Adrenal gland (tissue), 9 donors: ENCODE measurements at regions not wholly inside any gene's neighbourhood (a gene's known extent, or its start where the extent isn't known, plus 50 kb on each side); places are given as distances from the start of the nearest gene placed in this dataset.

Experiments used
- DNase-seq, 7 donors: peaks; one replicate each; pipeline ENCODE4 v3.0.0-alpha.2; 2019 to 2020
- H3K27ac ChIP-seq, 5 donors: fragments of 200-600 bp; sonication (generic) in 4 of 5; 1 replicate in 3 of 5; 2 replicates in 2 of 5; pipeline versions ENCODE4 v1.5.1 to v1.8.0; 2016 to 2020; ENCODE audit warnings: mild to moderate bottlenecking in 1 of 5
- H3K27me3 ChIP-seq: fragments of 200-600 bp; 2 replicates; pipeline ENCODE4 v1.8.0; 2021
- H3K36me3 ChIP-seq, 2 donors: fragments of 200-600 bp; replicated peaks in 1 of 2; 1 replicate in 1 of 2; 2 replicates in 1 of 2; pipeline versions ENCODE4 v1.5.1 to v1.8.0; 2018 to 2022
- H3K4me1 ChIP-seq, 2 donors: fragments of 200-600 bp; replicated peaks in 1 of 2; 1 replicate in 1 of 2; 2 replicates in 1 of 2; pipeline versions ENCODE4 v1.5.1 to v1.8.0; 2018 to 2021
- H3K4me3 ChIP-seq, 4 donors: fragments of 200-600 bp; sonication (generic) in 3 of 4; one replicate each; pipeline ENCODE4 v1.5.1; 2016 to 2018
- H3K9me3 ChIP-seq, 3 donors: fragments of 200-600 bp; sonication (generic) in 1 of 3; replicated peaks in 1 of 3; 1 replicate in 2 of 3; 2 replicates in 1 of 3; pipeline versions ENCODE4 v1.5.1 to v1.8.0; 2016 to 2021
- POLR2A ChIP-seq, 2 donors: fragments of 450-650 bp; IDR thresholded peaks; one replicate each; pipeline ENCODE4 v1.6.1; 2017; ENCODE audit warnings: antibody characterized with exemption in 2 of 2, mild to moderate bottlenecking in 2 of 2, moderate library complexity in 1 of 2
- WGBS, 4 donors: extraction: QIAGEN DNeasy Blood & Tissue Kit in 2 of 4; methylation state at CpG; one replicate each; pipeline versions ENCODE4 v1.1.5 to v1.1.7; 2013 to 2017; 5-methylcytosine and 5-hydroxymethylcytosine counted together
- intact Hi-C, 2 donors: fragments of 100-400 bp; cut with DNase I; formaldehyde crosslinking; loops; one replicate each; pipeline versions ENCODE4 v1.14.1 to v1.15.0; 2022 to 2023
- TF ChIP-seq, protein P1 (sequence below), 6 experiments: fragments of 450-650 bp in 4 of 6; fragments of 200-600 bp in 2 of 6; sonication (generic) in 1 of 6; IDR thresholded peaks; 1 replicate in 5 of 6; 2 replicates in 1 of 6; pipeline versions ENCODE4 v1.5.1 to v1.8.0; 2016 to 2021; ENCODE audit warnings: antibody characterized with exemption in 6 of 6, mild to moderate bottlenecking in 2 of 6, moderate library complexity in 1 of 6
- donor health status: healthy with polysubstance abuse.
- donor health status: Bipolar disorder and iron deficiency.
- donor health status: DM: yes; HTN: yes; CAD: no.
- donor health status: DM: no; HTN: no; CAD: no.
- donor health status: DM: no; HTN: no; CAD: no.

DNA sequence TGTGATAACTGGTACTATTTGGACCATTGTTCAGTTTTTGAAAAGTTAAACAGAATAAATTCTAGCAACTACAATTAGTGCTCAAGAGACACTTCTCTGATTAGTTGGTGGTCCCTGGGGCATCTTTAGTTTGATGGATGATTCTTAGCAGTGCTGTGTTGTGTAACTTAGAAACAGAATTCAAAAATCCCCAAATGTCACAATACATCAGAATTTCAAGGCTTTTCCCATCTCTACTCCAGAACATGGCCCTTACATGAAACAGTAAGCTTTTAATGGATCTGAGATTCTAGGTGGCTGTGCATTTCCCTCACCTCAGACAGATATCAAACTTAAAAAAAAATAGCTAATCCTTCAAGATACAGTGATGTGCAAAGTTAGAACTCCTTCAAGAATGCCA lies 104.4 kb upstream of the CXCL13 start:
- Histone ChIP-seq H3K9me3 (no peaks in the 10 kb centered on the region), H3K27ac (no peak overlapping the region), H3K27me3 (no peaks in the 10 kb centered on the region), H3K4me3 (no peak overlapping the region), H3K36me3 (no peaks in the 10 kb centered on the region), H3K4me1 (no peaks in the 10 kb centered on the region)
- TF ChIP-seq, protein P1, sequence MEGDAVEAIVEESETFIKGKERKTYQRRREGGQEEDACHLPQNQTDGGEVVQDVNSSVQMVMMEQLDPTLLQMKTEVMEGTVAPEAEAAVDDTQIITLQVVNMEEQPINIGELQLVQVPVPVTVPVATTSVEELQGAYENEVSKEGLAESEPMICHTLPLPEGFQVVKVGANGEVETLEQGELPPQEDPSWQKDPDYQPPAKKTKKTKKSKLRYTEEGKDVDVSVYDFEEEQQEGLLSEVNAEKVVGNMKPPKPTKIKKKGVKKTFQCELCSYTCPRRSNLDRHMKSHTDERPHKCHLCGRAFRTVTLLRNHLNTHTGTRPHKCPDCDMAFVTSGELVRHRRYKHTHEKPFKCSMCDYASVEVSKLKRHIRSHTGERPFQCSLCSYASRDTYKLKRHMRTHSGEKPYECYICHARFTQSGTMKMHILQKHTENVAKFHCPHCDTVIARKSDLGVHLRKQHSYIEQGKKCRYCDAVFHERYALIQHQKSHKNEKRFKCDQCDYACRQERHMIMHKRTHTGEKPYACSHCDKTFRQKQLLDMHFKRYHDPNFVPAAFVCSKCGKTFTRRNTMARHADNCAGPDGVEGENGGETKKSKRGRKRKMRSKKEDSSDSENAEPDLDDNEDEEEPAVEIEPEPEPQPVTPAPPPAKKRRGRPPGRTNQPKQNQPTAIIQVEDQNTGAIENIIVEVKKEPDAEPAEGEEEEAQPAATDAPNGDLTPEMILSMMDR (IDR thresholded peaks at IDR 0.05), result no peak
- no peak for TF ChIP-seq POLR2A (IDR thresholded peaks at IDR 0.05)
- no peak for DNase-seq
- intact Hi-C loops, result no loop called here

GRCh38 chr4:77501851-77502250 lies 103.8 kb upstream of the CXCL13 start:
- 32 to 43% (median 39%) methylated on average over 1 to 2 of the region's 2 CpGs for WGBS, 4 donors
- Histone ChIP-seq H3K4me1 (no peaks in the 10 kb centered on the region), H3K4me3 (no peak overlapping the region), H3K9me3 (no peaks in the 10 kb centered on the region), H3K36me3 (no peaks in the 10 kb centered on the region), H3K27me3 (no peaks in the 10 kb centered on the region), H3K27ac (no peak overlapping the region)
- no peak for DNase-seq
- TF ChIP-seq POLR2A (IDR thresholded peaks at IDR 0.05), result no peak
- TF ChIP-seq, protein P1 (IDR thresholded peaks at IDR 0.05), result no peak
- intact Hi-C loops, result no loop called here

DNA sequence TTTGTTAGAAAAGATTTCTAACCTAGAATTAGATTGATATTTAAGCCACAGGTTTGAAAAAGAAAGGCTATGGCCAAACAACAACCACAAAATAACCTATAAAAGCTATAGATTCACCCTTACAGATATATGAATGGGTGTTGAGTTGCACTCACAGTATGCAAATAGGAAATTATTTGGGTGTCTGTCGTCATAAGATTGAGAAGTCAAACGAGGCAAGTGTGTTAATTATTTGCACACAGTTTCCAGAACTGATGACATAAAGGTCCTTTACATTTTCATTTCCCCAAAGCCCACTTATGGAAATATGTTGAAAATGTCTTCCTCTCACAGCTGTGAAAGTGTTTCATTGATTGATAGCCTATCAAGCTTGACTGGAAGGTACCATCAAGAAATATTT lies 101.2 kb upstream of the CXCL13 start:
- H3K36me3 ChIP-seq, result no peaks in the 10 kb centered on the region
- H3K9me3 ChIP-seq, result no peaks in the 10 kb centered on the region
- intact Hi-C loops, result no loop called here
- whole genome bisulfite sequencing, 4 donors, result 44 to 58% (median 51%) methylated on average over 2 of the region's 2 CpGs
- TF ChIP-seq, protein P1 (IDR thresholded peaks at IDR 0.05), result no peak
- TF ChIP-seq POLR2A (IDR thresholded peaks at IDR 0.05), result no peak
- no peaks in the 10 kb centered on the region for H3K4me1 ChIP-seq
- no peak overlapping the region for H3K27ac ChIP-seq
- DNase-seq, result no peak
- no peak overlapping the region for H3K4me3 ChIP-seq
- no peaks in the 10 kb centered on the region for H3K27me3 ChIP-seq

GRCh38 chr4:77505275-77505957 lies 100.2 kb upstream of the CXCL13 start:
- no peak for DNase-seq
- Histone ChIP-seq H3K9me3 (no peaks in the 10 kb centered on the region), H3K4me3 (no peak overlapping the region), H3K4me1 (no peaks in the 10 kb centered on the region), H3K36me3 (no peaks in the 10 kb centered on the region), H3K27me3 (no peaks in the 10 kb centered on the region), H3K27ac (no peak overlapping the region)
- TF ChIP-seq, protein P1 (IDR thresholded peaks at IDR 0.05), result no peak
- TF ChIP-seq POLR2A (IDR thresholded peaks at IDR 0.05), result no peak
- 73 to 87% (median 80%) methylated on average over 4 of the region's 4 CpGs for WGBS, 4 donors
- intact Hi-C loops, result no loop called here
